Vagina (tissue), 2 donors: ENCODE measurements at regions not wholly inside any gene's neighbourhood (a gene's known extent, or its start where the extent isn't known, plus 50 kb on each side); places are given as distances from the start of the nearest gene placed in this dataset.
"Not testable (repeated sequence)": the region's sequence is repeated elsewhere in the genome, so short reads cannot be mapped to it uniquely, and the experiment has no call there.

Experiments used
- DNase-seq, 2 donors: peaks; one replicate each; pipeline ENCODE4 v3.0.0-alpha.2; 2017; ENCODE audit errors: extremely low spot score in 2 of 2
- H3K27ac ChIP-seq: fragments of 200-600 bp; sonication (generic); one replicate; pipeline ENCODE4 v1.5.1; 2019
- H3K27me3 ChIP-seq: fragments of 200-600 bp; sonication (generic); one replicate; pipeline ENCODE4 v1.5.1; 2019
- H3K36me3 ChIP-seq, 2 donors: fragments of 200-600 bp; sonication (generic); one replicate each; pipeline ENCODE4 v1.5.1; 2017 to 2019
- H3K4me1 ChIP-seq: fragments of 200-600 bp; sonication (generic); one replicate; pipeline ENCODE4 v1.5.1; 2019
- H3K4me3 ChIP-seq, 2 donors: fragments of 200-600 bp; sonication (generic); 1 replicate in 1 of 2; 2 replicates in 1 of 2; pipeline ENCODE4 v1.5.1; 2016 to 2019
- H3K9me3 ChIP-seq: fragments of 200-600 bp; sonication (generic); one replicate; pipeline ENCODE4 v1.5.1; 2019
- POLR2A ChIP-seq, 2 donors: fragments of 450-650 bp; IDR thresholded peaks; one replicate each; pipeline ENCODE4 v1.6.1; 2017; ENCODE audit warnings: antibody characterized with exemption in 2 of 2, mild to moderate bottlenecking in 2 of 2, moderate library complexity in 2 of 2
- POLR2AphosphoS5 ChIP-seq, 2 donors: sonication (generic); formaldehyde crosslinking; IDR thresholded peaks; one replicate each; pipeline ENCODE4 v1.9.0; 2017; ENCODE audit warnings: antibody characterized with exemption in 2 of 2, mild to moderate bottlenecking in 2 of 2, low read depth in 1 of 2; ENCODE audit not compliant: insufficient read depth in 1 of 2
- intact Hi-C: fragments of 100-400 bp; cut with DNase I; formaldehyde crosslinking; loops from one replicate; pipeline ENCODE4 v1.15.1; 2023
- TF ChIP-seq, protein P1 (sequence below), 3 experiments: fragments of 450-650 bp in 2 of 3; fragments of 200-600 bp in 1 of 3; sonication (generic) in 1 of 3; IDR thresholded peaks; one replicate each; pipeline ENCODE4 v1.5.1; 2017 to 2019; ENCODE audit warnings: antibody characterized with exemption in 3 of 3, mild to moderate bottlenecking in 2 of 3, moderate library complexity in 2 of 3

DNA sequence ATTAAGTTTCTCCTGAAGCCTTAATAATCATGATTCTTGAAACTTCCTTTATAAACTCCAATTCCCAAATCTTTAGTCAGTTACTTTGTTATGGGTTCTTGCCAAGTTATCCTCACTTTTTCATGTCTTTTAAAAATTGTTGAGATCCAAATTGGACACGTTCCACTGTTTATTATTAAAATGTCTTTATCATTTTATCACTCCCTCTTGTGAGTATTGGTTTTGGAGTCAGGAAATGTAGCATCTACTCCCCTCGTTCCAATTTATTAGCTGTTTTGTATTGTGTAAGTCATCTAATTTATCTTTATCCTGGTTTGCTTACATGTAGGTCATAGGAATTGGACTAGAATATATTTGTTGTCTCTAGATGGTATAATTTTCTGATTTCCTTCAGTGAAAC is 213.1 kb upstream of the SLC39A10 start:
- Histone ChIP-seq H3K36me3 (no peaks in the 10 kb centered on the region), H3K27ac (no peak overlapping the region), H3K27me3 (no peaks in the 10 kb centered on the region), H3K9me3 (no peaks in the 10 kb centered on the region), H3K4me1 (no peaks in the 10 kb centered on the region), H3K4me3 (no peak overlapping the region)
- no peak for DNase-seq
- TF ChIP-seq, protein P1, sequence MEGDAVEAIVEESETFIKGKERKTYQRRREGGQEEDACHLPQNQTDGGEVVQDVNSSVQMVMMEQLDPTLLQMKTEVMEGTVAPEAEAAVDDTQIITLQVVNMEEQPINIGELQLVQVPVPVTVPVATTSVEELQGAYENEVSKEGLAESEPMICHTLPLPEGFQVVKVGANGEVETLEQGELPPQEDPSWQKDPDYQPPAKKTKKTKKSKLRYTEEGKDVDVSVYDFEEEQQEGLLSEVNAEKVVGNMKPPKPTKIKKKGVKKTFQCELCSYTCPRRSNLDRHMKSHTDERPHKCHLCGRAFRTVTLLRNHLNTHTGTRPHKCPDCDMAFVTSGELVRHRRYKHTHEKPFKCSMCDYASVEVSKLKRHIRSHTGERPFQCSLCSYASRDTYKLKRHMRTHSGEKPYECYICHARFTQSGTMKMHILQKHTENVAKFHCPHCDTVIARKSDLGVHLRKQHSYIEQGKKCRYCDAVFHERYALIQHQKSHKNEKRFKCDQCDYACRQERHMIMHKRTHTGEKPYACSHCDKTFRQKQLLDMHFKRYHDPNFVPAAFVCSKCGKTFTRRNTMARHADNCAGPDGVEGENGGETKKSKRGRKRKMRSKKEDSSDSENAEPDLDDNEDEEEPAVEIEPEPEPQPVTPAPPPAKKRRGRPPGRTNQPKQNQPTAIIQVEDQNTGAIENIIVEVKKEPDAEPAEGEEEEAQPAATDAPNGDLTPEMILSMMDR (IDR thresholded peaks at IDR 0.05): no peak
- TF ChIP-seq POLR2A (IDR thresholded peaks at IDR 0.05) (no peak), POLR2AphosphoS5 (IDR thresholded peaks at IDR 0.05; ENCODE audit: insufficient read depth in 1 of 2, low read depth in 1 of 2) (no peak)
- intact Hi-C loops: no loop called here

DNA sequence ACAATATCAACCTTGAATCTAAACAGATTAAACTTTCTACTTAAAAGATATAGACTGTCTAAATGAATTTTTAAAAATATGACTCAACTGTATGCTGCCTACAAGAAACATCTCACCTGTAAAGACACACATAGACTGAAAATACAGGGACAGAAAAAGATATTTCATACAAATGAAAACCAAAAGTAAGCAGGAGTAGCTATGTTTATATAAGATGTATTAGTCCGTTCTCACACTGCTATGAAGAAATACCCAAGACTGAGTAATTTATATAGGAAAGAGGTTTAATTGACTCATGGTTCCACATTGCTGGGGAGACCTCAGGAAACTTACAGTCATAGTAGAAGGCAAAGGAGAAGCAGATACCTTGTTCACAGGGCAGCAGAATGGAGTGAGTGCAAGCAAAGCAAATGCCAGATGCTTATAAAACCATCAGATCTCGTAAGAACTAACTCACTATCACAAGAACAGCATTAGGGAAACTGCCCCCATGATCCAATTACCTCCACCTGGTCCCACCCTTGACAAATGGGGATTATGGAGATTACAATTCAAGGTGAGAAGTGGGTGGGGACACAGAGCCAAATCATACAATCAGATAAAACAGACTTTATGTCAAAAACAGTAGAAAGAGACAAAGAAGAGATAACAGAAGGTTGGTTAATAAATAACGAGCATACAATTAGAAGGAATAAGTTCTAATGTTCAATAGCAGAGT is 214.4 kb upstream of the SLC39A10 start:
- no peaks in the 10 kb centered on the region for H3K27me3 ChIP-seq
- H3K9me3 ChIP-seq: no peaks in the 10 kb centered on the region
- DNase-seq: no peak
- no peaks in the 10 kb centered on the region for H3K4me1 ChIP-seq
- TF ChIP-seq, protein P1 (IDR thresholded peaks at IDR 0.05): no peak
- TF ChIP-seq POLR2A (IDR thresholded peaks at IDR 0.05) (no peak), POLR2AphosphoS5 (IDR thresholded peaks at IDR 0.05; ENCODE audit: insufficient read depth in 1 of 2, low read depth in 1 of 2) (no peak)
- H3K4me3 ChIP-seq: no peak overlapping the region
- H3K27ac ChIP-seq: no peak overlapping the region
- no peaks in the 10 kb centered on the region for H3K36me3 ChIP-seq
- intact Hi-C loops: no loop called here

DNA sequence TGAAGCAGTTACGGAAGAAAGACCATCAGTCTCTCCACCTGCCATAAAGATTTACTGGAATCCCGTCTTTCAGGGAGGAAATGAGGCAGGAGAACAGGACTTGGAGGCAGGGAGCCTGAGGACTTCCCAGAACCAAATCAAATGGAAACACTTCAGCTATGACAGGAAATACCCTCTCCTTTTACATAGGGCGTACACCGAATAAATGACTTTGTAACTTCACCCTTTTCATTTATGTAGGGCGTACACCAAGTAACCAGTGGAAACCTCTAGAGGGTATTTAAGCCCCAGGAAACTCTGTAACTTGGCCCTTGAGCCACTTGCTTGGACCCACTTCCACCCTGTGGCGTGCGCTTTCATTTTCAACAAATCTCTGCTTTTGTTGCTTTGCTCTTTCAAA is 218.3 kb upstream of the SLC39A10 start:
- no peak for TF ChIP-seq POLR2AphosphoS5 (IDR thresholded peaks at IDR 0.05; ENCODE audit: insufficient read depth in 1 of 2, low read depth in 1 of 2)
- TF ChIP-seq, protein P1 (IDR thresholded peaks at IDR 0.05): no peak
- no peak for TF ChIP-seq POLR2A (IDR thresholded peaks at IDR 0.05)
- no peak for DNase-seq
- H3K27ac ChIP-seq: no peak overlapping the region
- no peaks in the 10 kb centered on the region for H3K36me3 ChIP-seq
- no peaks in the 10 kb centered on the region for H3K27me3 ChIP-seq
- intact Hi-C loops: no loop called here
- no peak overlapping the region for H3K4me3 ChIP-seq
- H3K4me1 ChIP-seq: no peaks in the 10 kb centered on the region
- H3K9me3 ChIP-seq: no peaks in the 10 kb centered on the region

DNA sequence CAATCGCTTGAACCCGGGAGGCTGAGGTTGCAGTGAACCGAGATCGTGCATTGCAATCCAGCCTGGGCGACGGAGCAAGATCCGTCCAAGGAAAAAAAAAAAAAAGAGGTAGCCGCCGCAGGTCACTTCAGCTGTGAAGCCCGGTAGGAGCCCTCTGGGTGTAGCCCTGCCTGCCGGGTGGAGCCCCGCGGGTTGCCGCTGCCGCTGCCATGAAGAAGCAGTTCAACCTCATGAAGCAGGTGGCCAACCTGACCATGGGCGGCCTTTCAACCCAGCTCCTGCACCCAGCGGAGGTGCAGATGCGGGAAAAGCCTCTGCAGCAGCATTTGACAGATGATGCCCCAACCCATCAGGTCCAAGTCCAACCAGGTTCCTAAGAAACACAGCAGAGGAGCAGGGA is 219.5 kb upstream of the SLC39A10 start:
- DNase-seq: no peak
- Histone ChIP-seq H3K27ac (no peak overlapping the region), H3K27me3 (no peaks in the 10 kb centered on the region), H3K4me3 (no peak overlapping the region), H3K9me3 (no peaks in the 10 kb centered on the region), H3K4me1 (no peaks in the 10 kb centered on the region), H3K36me3 (no peaks in the 10 kb centered on the region)
- intact Hi-C loops: no loop called here
- no peak for TF ChIP-seq POLR2AphosphoS5 (IDR thresholded peaks at IDR 0.05; ENCODE audit: insufficient read depth in 1 of 2, low read depth in 1 of 2)
- no peak for TF ChIP-seq POLR2A (IDR thresholded peaks at IDR 0.05)
- TF ChIP-seq, protein P1 (IDR thresholded peaks at IDR 0.05): no peak

DNA sequence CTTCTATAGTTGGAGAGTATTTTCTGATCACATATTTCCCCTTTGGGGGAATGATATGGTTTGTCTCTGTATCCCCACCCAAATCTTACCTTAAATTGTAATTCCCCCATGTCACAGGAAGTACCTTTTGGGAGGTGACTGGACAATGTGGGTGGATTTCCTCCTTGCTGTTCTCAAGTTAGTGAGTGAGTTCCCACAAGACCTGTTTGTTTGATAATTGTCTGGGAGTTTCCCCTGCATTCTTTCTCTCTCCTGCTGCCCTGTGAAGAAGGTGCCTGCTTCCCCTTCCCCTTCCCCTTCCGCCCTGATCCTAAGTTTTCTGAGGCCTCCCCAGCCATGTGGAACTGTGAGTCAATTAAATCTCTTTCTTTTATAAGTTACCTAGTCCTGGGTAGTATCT is 222.7 kb upstream of the SLC39A10 start:
- Histone ChIP-seq H3K36me3 (no peaks in the 10 kb centered on the region), H3K9me3 (no peaks in the 10 kb centered on the region), H3K4me3 (no peak overlapping the region), H3K4me1 (no peaks in the 10 kb centered on the region), H3K27me3 (no peaks in the 10 kb centered on the region), H3K27ac (no peak overlapping the region)
- TF ChIP-seq POLR2A (IDR thresholded peaks at IDR 0.05): no peak
- TF ChIP-seq, protein P1 (IDR thresholded peaks at IDR 0.05): no peak
- TF ChIP-seq POLR2AphosphoS5 (IDR thresholded peaks at IDR 0.05; ENCODE audit: insufficient read depth in 1 of 2, low read depth in 1 of 2): no peak
- intact Hi-C loops: no loop called here
- DNase-seq: no peak

DNA sequence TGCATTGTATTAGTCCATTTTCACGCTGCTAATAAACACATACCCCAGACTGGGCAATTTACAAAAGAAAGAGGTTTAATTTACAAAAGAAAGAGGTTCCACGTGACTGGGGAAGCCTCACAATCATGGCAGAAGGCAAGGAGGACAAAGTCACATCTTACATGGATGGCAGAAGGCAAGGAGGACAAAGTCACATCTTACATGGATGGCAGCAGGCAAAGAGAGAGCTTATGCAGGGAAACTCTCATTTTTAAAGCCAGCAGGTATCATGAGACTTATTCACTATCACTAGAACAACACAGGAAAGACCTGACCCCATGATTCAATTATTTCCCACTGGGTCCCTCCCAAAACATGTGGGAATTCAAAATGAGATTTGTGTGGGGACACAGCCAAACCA is 223.3 kb upstream of the SLC39A10 start:
- H3K4me1 ChIP-seq, H3K27me3 ChIP-seq, H3K36me3 ChIP-seq, H3K27ac ChIP-seq, H3K4me3 ChIP-seq, H3K9me3 ChIP-seq, DNase-seq, intact Hi-C loops: not testable (repeated sequence)
